SK-N-SH (cell line): ENCODE measurements at regions not wholly inside any gene's neighbourhood (a gene's known extent, or its start where the extent isn't known, plus 50 kb on each side); places are given as distances from the start of the nearest gene placed in this dataset.

Experiments
- CTCF ChIA-PET: fragments of 300-600, 350-600 bp; formaldehyde crosslinking; extraction: SDS; loops from one replicate; lab custom pipeline; 2021; lab: Yijun Ruan, JAX
- POLR2A ChIA-PET: fragments of 350-600 bp; sonication (Branson Sonifier 250); formaldehyde crosslinking; extraction: SDS; loops from one replicate; lab custom pipeline; 2020; ENCODE audit warnings: antibody characterized with exemption, inconsistent platforms; lab: Yijun Ruan, JAX
- DNase-seq: peaks from one replicate; pipeline ENCODE4 v3.0.0; 2012
- H2AFZ ChIP-seq: fragments of 200-600 bp; sonication (generic); 2 replicates; pipeline ENCODE4 v1.8.1; 2016; ENCODE audit warnings: antibody characterized with exemption, mild to moderate bottlenecking, low read depth
- H3F3A ChIP-seq: fragments of 200-600 bp; sonication (generic); replicated peaks from 2 replicates; pipeline ENCODE3; 2016; ENCODE audit warnings: antibody characterized with exemption, mild to moderate bottlenecking; ENCODE audit not compliant: insufficient read depth
- H3K27ac ChIP-seq, 2 experiments: fragments of 200-500 bp in 1 of 2; fragments of 200-600 bp in 1 of 2; sonication (Bioruptor generic) in 1 of 2; sonication (generic), shearing (Covaris generic) in 1 of 2; 2 replicates each; pipeline versions ENCODE4 v1.5.1 to v1.6.1; 2014 to 2016; ENCODE audit warnings: low read depth in 2 of 2, inconsistent platforms in 1 of 2, low read length in 1 of 2, mild to moderate bottlenecking in 1 of 2, mixed read lengths in 1 of 2
- H3K27me3 ChIP-seq: fragments of 200-600 bp; sonication (generic), shearing (Covaris generic); 2 replicates; pipeline ENCODE4 v1.6.1; 2016; ENCODE audit warnings: mixed run types; ENCODE audit not compliant: insufficient read depth
- H3K36me3 ChIP-seq, 2 experiments: fragments of 200-500 bp in 1 of 2; fragments of 200-600 bp in 1 of 2; sonication (Bioruptor generic) in 1 of 2; sonication (generic) in 1 of 2; replicated peaks in 1 of 2; 2 replicates each; pipeline versions ENCODE3 to v1.5.1; 2014 to 2016; ENCODE audit warnings: low read length in 1 of 2, mild to moderate bottlenecking in 1 of 2; ENCODE audit not compliant: insufficient read depth in 2 of 2, control insufficient read depth in 1 of 2
- H3K4me1 ChIP-seq, 2 experiments: fragments of 200-500 bp in 1 of 2; fragments of 200-600 bp in 1 of 2; sonication (Bioruptor generic) in 1 of 2; sonication (generic), shearing (Covaris generic) in 1 of 2; 2 replicates each; pipeline versions ENCODE4 v1.5.1 to v1.6.1; 2014 to 2016; ENCODE audit warnings: low read depth in 1 of 2, low read length in 1 of 2, mixed run types in 1 of 2; ENCODE audit not compliant: insufficient read depth in 2 of 2, control insufficient read depth in 1 of 2
- H3K4me2 ChIP-seq: fragments of 200-600 bp; sonication (generic), shearing (Covaris generic); 2 replicates; pipeline ENCODE4 v1.6.1; 2017; ENCODE audit warnings: mixed run types
- H3K4me3 ChIP-seq, 2 experiments: fragments of 200-500 bp in 1 of 2; fragments of 200-600 bp in 1 of 2; sonication (Bioruptor generic) in 1 of 2; sonication (generic), shearing (Covaris generic) in 1 of 2; 2 replicates each; pipeline versions ENCODE4 v1.5.1 to v1.8.1; 2014 to 2016; ENCODE audit warnings: low read depth in 2 of 2, inconsistent platforms in 1 of 2, low read length in 1 of 2, mild to moderate bottlenecking in 1 of 2, mixed read lengths in 1 of 2, moderate library complexity in 1 of 2
- H3K79me2 ChIP-seq: fragments of 200-600 bp; sonication (generic); 2 replicates; pipeline ENCODE4 v1.8.1; 2017; ENCODE audit warnings: mild to moderate bottlenecking; ENCODE audit not compliant: insufficient read depth
- H3K9ac ChIP-seq: fragments of 200-600 bp; sonication (generic); 2 replicates; pipeline ENCODE4 v1.6.1; 2017; ENCODE audit warnings: mixed run types
- H3K9me2 ChIP-seq: fragments of 200-600 bp; sonication (generic); 2 replicates; pipeline ENCODE4 v1.6.1; 2017; ENCODE audit warnings: mixed run types
- H3K9me3 ChIP-seq: fragments of 200-600 bp; sonication (generic); 2 replicates; pipeline ENCODE4 v1.6.1; 2017; ENCODE audit warnings: mixed run types, mild to moderate bottlenecking, moderate library complexity
- H4K20me1 ChIP-seq: fragments of 200-600 bp; sonication (generic); 2 replicates; pipeline ENCODE4 v1.6.1; 2017; ENCODE audit warnings: mild to moderate bottlenecking, mixed run types; ENCODE audit not compliant: insufficient read depth
- GABPA ChIP-seq: IDR thresholded peaks from 2 replicates; pipeline ENCODE4 v1.4.0; 2012; ENCODE audit warnings: low read depth, mild to moderate bottlenecking
- GATA2 ChIP-seq: sonication (generic); formaldehyde crosslinking; IDR thresholded peaks from 2 replicates; pipeline ENCODE4 v1.5.0; 2020; ENCODE audit warnings: mild to moderate bottlenecking, missing genetic modification reagents
- IRF3 ChIP-seq: fragments of 150-350 bp; IDR thresholded peaks from 2 replicates; pipeline ENCODE4 v1.6.1; 2016; ENCODE audit warnings: mild to moderate bottlenecking, low read depth, low read length
- JUND ChIP-seq: IDR thresholded peaks from 2 replicates; pipeline ENCODE4 v1.4.0; 2012
- MEF2A ChIP-seq: IDR thresholded peaks from 2 replicates; pipeline ENCODE4 v1.4.0; 2012; ENCODE audit warnings: low read depth, borderline replicate concordance
- MXI1 ChIP-seq: IDR thresholded peaks from 2 replicates; pipeline ENCODE4 v1.6.1; 2012; ENCODE audit warnings: mild to moderate bottlenecking, low read depth, low read length, improper control_type of control experiment
- NFIC ChIP-seq: IDR thresholded peaks from 2 replicates; pipeline ENCODE4 v1.4.0; 2012; ENCODE audit warnings: borderline replicate concordance
- POLR2AphosphoS5 ChIP-seq: IDR thresholded peaks from 2 replicates; pipeline ENCODE4 v1.6.1; 2012; ENCODE audit warnings: low read depth, low read length
- RAD21 ChIP-seq: IDR thresholded peaks from 2 replicates; pipeline ENCODE4 v1.6.1; 2012; ENCODE audit warnings: mild to moderate bottlenecking, low read length
- RCOR1 ChIP-seq: fragments of 150-350 bp; IDR thresholded peaks from 2 replicates; pipeline ENCODE4 v1.6.1; 2017; ENCODE audit warnings: antibody characterized with exemption, low read length
- REST ChIP-seq: IDR thresholded peaks from 2 replicates; pipeline ENCODE4 v1.6.1; 2012; ENCODE audit warnings: mild to moderate bottlenecking, low read depth, low read length, moderate library complexity
- RFX5 ChIP-seq: IDR thresholded peaks from 2 replicates; pipeline ENCODE4 v1.6.1; 2012; ENCODE audit warnings: mild to moderate bottlenecking, improper control_type of control experiment, low read length
- SMC3 ChIP-seq: IDR thresholded peaks from 2 replicates; pipeline ENCODE4 v1.6.1; 2012; ENCODE audit warnings: low read depth, low read length, improper control_type of control experiment
- TAF1 ChIP-seq: IDR thresholded peaks from 2 replicates; pipeline ENCODE4 v1.6.1; 2012; ENCODE audit warnings: low read depth, mild to moderate bottlenecking, low read length, moderate library complexity, borderline replicate concordance
- YY1 ChIP-seq: IDR thresholded peaks from 2 replicates; pipeline ENCODE4 v1.4.0; 2012; ENCODE audit warnings: low read depth, mild to moderate bottlenecking
- ZBTB33 ChIP-seq: IDR thresholded peaks from 2 replicates; pipeline ENCODE4 v1.4.0; 2012; ENCODE audit warnings: low read depth, borderline replicate concordance
- WGBS: methylation state at CpG from one replicate; pipeline ENCODE4 v1.1.6; 2017; ENCODE audit warnings: low lambda C conversion rate; 5-methylcytosine and 5-hydroxymethylcytosine counted together
- TF ChIP-seq, protein P1 (sequence below): fragments of 150-350 bp; IDR thresholded peaks from 2 replicates; pipeline ENCODE4 v1.6.1; 2017; ENCODE audit warnings: antibody characterized with exemption, low read length, low read depth, borderline replicate concordance
- TF ChIP-seq, protein P2 (sequence below): fragments of 200-600 bp; sonication (generic); IDR thresholded peaks from 2 replicates; pipeline ENCODE4 v1.6.1; 2017; ENCODE audit warnings: antibody characterized with exemption, mild to moderate bottlenecking, moderate library complexity

GRCh38 chr14:34111505-34111904 lies 160.6 kb upstream of the EGLN3 start:
- H3K27ac ChIP-seq: no peak overlapping the region
- H3K27me3 ChIP-seq: no peaks in the 10 kb centered on the region
- no peaks in the 10 kb centered on the region for H4K20me1 ChIP-seq
- no peak for DNase-seq
- no peaks in the 10 kb centered on the region for H3K36me3 ChIP-seq
- WGBS: 26% methylated on average over 2 of the region's 2 CpGs
- CTCF ChIA-PET: no interaction called here
- H3K4me3 ChIP-seq: no peak overlapping the region
- no peaks in the 10 kb centered on the region for H3K9me3 ChIP-seq
- H3K9me2 ChIP-seq: no peaks in the 10 kb centered on the region
- H3K9ac ChIP-seq: no peak overlapping the region
- TF ChIP-seq IRF3 (no peak), REST (no peak), RFX5 (no peak), POLR2AphosphoS5 (no peak), YY1 (no peak), RAD21 (no peak), RCOR1 (no peak), GABPA (no peak), GATA2 (no peak)
- no peak overlapping the region for H2AFZ ChIP-seq
- POLR2A ChIA-PET: no interaction called here
- peaks cover 0 to 5% of the 10 kb centered on the region in 2 experiments; a peak in 2 of 4 replicates for H3K4me1 ChIP-seq
- H3K4me2 ChIP-seq: no peak overlapping the region
- H3F3A ChIP-seq: no peaks in the 10 kb centered on the region
- no peaks in the 10 kb centered on the region for H3K79me2 ChIP-seq

GRCh38 chr14:34110531-34110930 lies 159.7 kb upstream of the EGLN3 start:
- Histone ChIP-seq H3K36me3 (no peaks in the 10 kb centered on the region), H3K4me2 (no peak overlapping the region), H3K27me3 (no peaks in the 10 kb centered on the region), H3K9me2 (no peaks in the 10 kb centered on the region), H3K4me3 (no peak overlapping the region), H2AFZ (no peak overlapping the region), H3F3A (no peaks in the 10 kb centered on the region), H4K20me1 (no peaks in the 10 kb centered on the region), H3K4me1 (peaks cover 0 to 5% of the 10 kb centered on the region in 2 experiments; a peak in 2 of 4 replicates), H3K27ac (no peak overlapping the region), H3K9ac (no peak overlapping the region), H3K9me3 (no peaks in the 10 kb centered on the region), H3K79me2 (no peaks in the 10 kb centered on the region)
- DNase-seq: no peak
- 18% methylated on average over 2 of the region's 2 CpGs for WGBS
- CTCF ChIA-PET: interaction anchor here (1.2 kb wide), 1 partner anchor 12 kb away, joined by 3 read pairs; no protein-coding TSS in a partner anchor
- POLR2A ChIA-PET: no interaction called here
- TF ChIP-seq ZBTB33 (no peak), MXI1 (no peak), SMC3 (no peak), MEF2A (no peak), NFIC (no peak), IRF3 (no peak), GATA2 (no peak), RAD21 (no peak), TAF1 (no peak), JUND (no peak)
- TF ChIP-seq, protein P1, sequence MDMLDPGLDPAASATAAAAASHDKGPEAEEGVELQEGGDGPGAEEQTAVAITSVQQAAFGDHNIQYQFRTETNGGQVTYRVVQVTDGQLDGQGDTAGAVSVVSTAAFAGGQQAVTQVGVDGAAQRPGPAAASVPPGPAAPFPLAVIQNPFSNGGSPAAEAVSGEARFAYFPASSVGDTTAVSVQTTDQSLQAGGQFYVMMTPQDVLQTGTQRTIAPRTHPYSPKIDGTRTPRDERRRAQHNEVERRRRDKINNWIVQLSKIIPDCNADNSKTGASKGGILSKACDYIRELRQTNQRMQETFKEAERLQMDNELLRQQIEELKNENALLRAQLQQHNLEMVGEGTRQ: no peak
- TF ChIP-seq, protein P2, sequence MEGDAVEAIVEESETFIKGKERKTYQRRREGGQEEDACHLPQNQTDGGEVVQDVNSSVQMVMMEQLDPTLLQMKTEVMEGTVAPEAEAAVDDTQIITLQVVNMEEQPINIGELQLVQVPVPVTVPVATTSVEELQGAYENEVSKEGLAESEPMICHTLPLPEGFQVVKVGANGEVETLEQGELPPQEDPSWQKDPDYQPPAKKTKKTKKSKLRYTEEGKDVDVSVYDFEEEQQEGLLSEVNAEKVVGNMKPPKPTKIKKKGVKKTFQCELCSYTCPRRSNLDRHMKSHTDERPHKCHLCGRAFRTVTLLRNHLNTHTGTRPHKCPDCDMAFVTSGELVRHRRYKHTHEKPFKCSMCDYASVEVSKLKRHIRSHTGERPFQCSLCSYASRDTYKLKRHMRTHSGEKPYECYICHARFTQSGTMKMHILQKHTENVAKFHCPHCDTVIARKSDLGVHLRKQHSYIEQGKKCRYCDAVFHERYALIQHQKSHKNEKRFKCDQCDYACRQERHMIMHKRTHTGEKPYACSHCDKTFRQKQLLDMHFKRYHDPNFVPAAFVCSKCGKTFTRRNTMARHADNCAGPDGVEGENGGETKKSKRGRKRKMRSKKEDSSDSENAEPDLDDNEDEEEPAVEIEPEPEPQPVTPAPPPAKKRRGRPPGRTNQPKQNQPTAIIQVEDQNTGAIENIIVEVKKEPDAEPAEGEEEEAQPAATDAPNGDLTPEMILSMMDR: no peak
